GM21390 (cell line): ENCODE measurements at regions not wholly inside any gene's neighbourhood (a gene's known extent, or its start where the extent isn't known, plus 50 kb on each side); places are given as distances from the start of the nearest gene placed in this dataset.

ENCODE experiments used
- ATAC-seq: cut with Tn5 transposase; IDR thresholded peaks from one replicate; pipeline ENCODE4 v1.9.1; 2021; ENCODE audit not compliant: unreplicated experiment

GRCh38 chr17:73802314-73802713 is 158.1 kb upstream of the SDK2 start:
- ATAC-seq, result no peak

- ATAC-seq, result no peak
Measured at GRCh38 chr17:73802871-73803270, 158.6 kb upstream of the SDK2 start.

GRCh38 chr17:73803964-73804435 is 159.8 kb upstream of the SDK2 start:
- no peak for ATAC-seq

- ATAC-seq, result no peak
Measured at GRCh38 chr17:73806768-73807167, 162.5 kb upstream of the SDK2 start.

GRCh38 chr17:73813201-73813600 is 169.0 kb upstream of the SDK2 start:
- no peak for ATAC-seq

- ATAC-seq, result no peak
Measured at GRCh38 chr17:73814075-73814474, 169.8 kb upstream of the SDK2 start.

- ATAC-seq, result no peak
Measured at GRCh38 chr17:73815474-73815873, 171.2 kb upstream of the SDK2 start.

GRCh38 chr17:73819440-73820395 is 175.5 kb upstream of the SDK2 start:
- no peak for ATAC-seq

GRCh38 chr17:73820686-73821448 is 176.6 kb upstream of the SDK2 start:
- no peak for ATAC-seq

- no peak for ATAC-seq
Measured at GRCh38 chr17:73821665-73822064, 177.4 kb upstream of the SDK2 start.

- no peak for ATAC-seq
Measured at GRCh38 chr17:73822371-73822770, 178.1 kb upstream of the SDK2 start.

GRCh38 chr17:73823684-73824083 is 179.4 kb upstream of the SDK2 start:
- ATAC-seq, result no peak

GRCh38 chr17:73824321-73824720 is 180.1 kb upstream of the SDK2 start:
- no peak for ATAC-seq

GRCh38 chr17:73826181-73826871 is 182.1 kb upstream of the SDK2 start:
- ATAC-seq, result no peak

GRCh38 chr17:73826872-73827228 is 182.6 kb upstream of the SDK2 start:
- no peak for ATAC-seq

- no peak for ATAC-seq
Measured at GRCh38 chr17:73827627-73828291, 183.5 kb upstream of the SDK2 start.

- no peak for ATAC-seq
Measured at GRCh38 chr17:73829676-73830280, 185.5 kb upstream of the SDK2 start.

GRCh38 chr17:73831699-73832098 is 187.5 kb upstream of the SDK2 start:
- no peak for ATAC-seq

- ATAC-seq, result no peak
Measured at GRCh38 chr17:73833775-73834488, 189.7 kb upstream of the SDK2 start.
